GM12878 (cell line): ENCODE measurements at regions not wholly inside any gene's neighbourhood (a gene's known extent, or its start where the extent isn't known, plus 50 kb on each side); places are given as distances from the start of the nearest gene placed in this dataset.

Experiments
- ATAC-seq: fragments of 200-7000 bp; cut with Tn5 transposase; 3 replicates; pipeline ENCODE4 v1.9.1; 2020; ENCODE audit warnings: mild to moderate bottlenecking, moderate library complexity
- BruUV-seq: library from RNA; stranded (reverse); fragments of 400-500 nt; replicated peaks from 2 replicates; lab custom pipeline; 2021; lab: Mats Ljungman, UMichigan
- CTCF ChIA-PET: fragments of 300-600 bp; sonication (Branson Sonifier 250); formaldehyde crosslinking; extraction: SDS; loops from one replicate; lab custom pipeline; 2021; ENCODE audit warnings: inconsistent platforms; lab: Yijun Ruan, JAX
- POLR2A ChIA-PET: fragments of 350-600 bp; formaldehyde crosslinking; extraction: SDS; loops from one replicate; lab custom pipeline; 2021; ENCODE audit warnings: inconsistent platforms; lab: Charles Lee
- RAD21 ChIA-PET: fragments of 300-600 bp; sonication (Branson Sonifier 250); formaldehyde crosslinking; loops from one replicate; lab custom pipeline; 2023; ENCODE audit warnings: antibody characterized with exemption; ENCODE audit not compliant: unreplicated experiment; lab: Charles Lee
- SMC1A ChIA-PET: fragments of 300-600 bp; sonication (Branson Sonifier 250); formaldehyde crosslinking; loops from one replicate; lab custom pipeline; 2023; ENCODE audit not compliant: unreplicated experiment, uncharacterized antibody; lab: Charles Lee
- DNase-seq: peaks from one replicate; pipeline ENCODE4 v3.0.0-alpha.2; 2011; ENCODE audit warnings: low read depth, low spot score
- FAIRE-seq: peaks from 3 replicates; lab custom pipeline; 2011; peaks lifted over from hg19 to GRCh38; lab: Jason Lieb, UNC
- H2AFZ ChIP-seq: 2 replicates; pipeline ENCODE4 v1.6.0; 2011; ENCODE audit warnings: low read depth, low read length, control low read depth; ENCODE audit not compliant: control insufficient read depth
- H3K27ac ChIP-seq: 2 replicates; pipeline ENCODE4 v1.5.1; 2011; ENCODE audit warnings: control low read depth; ENCODE audit not compliant: control insufficient read depth, insufficient read depth
- H3K27me3 ChIP-seq, 2 experiments: replicated peaks in 1 of 2; 2 replicates each; pipeline versions ENCODE4 v1.6.0 to v1.6.1; 2011; ENCODE audit warnings: low read length in 1 of 2; ENCODE audit not compliant: control insufficient read depth in 2 of 2, insufficient read depth in 2 of 2
- H3K36me3 ChIP-seq, 2 experiments: 2 replicates each; pipeline ENCODE4 v1.5.1; 2011; ENCODE audit warnings: low read length in 1 of 2; ENCODE audit not compliant: control insufficient read depth in 2 of 2, insufficient read depth in 2 of 2
- H3K4me1 ChIP-seq: 2 replicates; pipeline ENCODE4 v1.6.1; 2011; ENCODE audit warnings: mild to moderate bottlenecking, low read length, moderate library complexity, mixed read lengths; ENCODE audit not compliant: control insufficient read depth, insufficient read depth
- H3K4me2 ChIP-seq: 2 replicates; pipeline ENCODE4 v1.6.0; 2011; ENCODE audit warnings: control low read depth; ENCODE audit not compliant: control insufficient read depth, insufficient read depth
- H3K4me3 ChIP-seq: fragments of 200-600 bp; sonication (generic); 2 replicates; pipeline ENCODE4 v1.5.1; 2016
- H3K79me2 ChIP-seq: 2 replicates; pipeline ENCODE4 v1.6.0; 2011; ENCODE audit warnings: low read length; ENCODE audit not compliant: control insufficient read depth, insufficient read depth
- H3K9ac ChIP-seq: 2 replicates; pipeline ENCODE4 v1.8.0; 2011; ENCODE audit warnings: low read length, control low read depth, mixed read lengths; ENCODE audit not compliant: control insufficient read depth, insufficient read depth
- H3K9me3 ChIP-seq: replicated peaks from 3 replicates; pipeline ENCODE4 v1.5.1; 2011; ENCODE audit warnings: mild to moderate bottlenecking, low read length; ENCODE audit not compliant: control insufficient read depth, insufficient read depth
- H4K20me1 ChIP-seq: 2 replicates; pipeline ENCODE4 v1.6.0; 2011; ENCODE audit not compliant: control insufficient read depth, insufficient read depth
- BHLHE40 ChIP-seq, 2 experiments: fragments of 450-650 bp in 1 of 2; IDR thresholded peaks; 2 replicates each; pipeline ENCODE4 v1.6.1; 2011 to 2017; ENCODE audit warnings: low read depth in 2 of 2, borderline replicate concordance in 1 of 2, improper control_type of control experiment in 1 of 2, low read length in 1 of 2, mild to moderate bottlenecking in 1 of 2
- CTCF ChIP-seq, 3 experiments: IDR thresholded peaks in 2 of 3; conservative IDR thresholded peaks in 1 of 3; 2 replicates each; pipeline ENCODE4 v1.5.1; 2011; ENCODE audit warnings: low read depth in 3 of 3, low read length in 3 of 3, mild to moderate bottlenecking in 3 of 3, control low read depth in 2 of 3, moderate library complexity in 2 of 3, inconsistent platforms in 1 of 3, mixed read lengths in 1 of 3; ENCODE audit not compliant: control insufficient read depth in 2 of 3, insufficient read depth in 1 of 3; ENCODE audit errors: extremely low read depth in 1 of 3
- EED ChIP-seq: sonication (generic); IDR thresholded peaks from 2 replicates; pipeline ENCODE4 v1.6.1; 2016; ENCODE audit warnings: antibody characterized with exemption, low read depth
- GATAD2B ChIP-seq: fragments of 450-650 bp; conservative IDR thresholded peaks from 2 replicates; pipeline ENCODE4 v1.6.1; 2017; ENCODE audit warnings: low read depth, mild to moderate bottlenecking, moderate library complexity
- NRF1 ChIP-seq: conservative IDR thresholded peaks from 2 replicates; pipeline ENCODE4 v1.6.1; 2011; ENCODE audit warnings: mild to moderate bottlenecking, low read depth, low read length, improper control_type of control experiment
- PAX8 ChIP-seq: fragments of 450-650 bp; IDR thresholded peaks from 2 replicates; pipeline ENCODE4 v1.6.1; 2017; ENCODE audit warnings: mild to moderate bottlenecking, moderate library complexity
- PML ChIP-seq: IDR thresholded peaks from 2 replicates; pipeline ENCODE4 v1.6.1; 2012; ENCODE audit warnings: low read length, inconsistent platforms
- POLR2AphosphoS2 ChIP-seq: IDR thresholded peaks from 2 replicates; pipeline ENCODE4 v1.6.1; 2011; ENCODE audit warnings: low read depth, mild to moderate bottlenecking, low read length, improper control_type of control experiment, moderate library complexity
- POLR2AphosphoS5 ChIP-seq: IDR thresholded peaks from 2 replicates; pipeline ENCODE4 v1.6.1; 2011; ENCODE audit warnings: mild to moderate bottlenecking, low read length, inconsistent platforms
- SREBF1 ChIP-seq: IDR thresholded peaks from 2 replicates; pipeline ENCODE4 v1.6.1; 2012; ENCODE audit warnings: mild to moderate bottlenecking, low read length
- ZBED1 ChIP-seq: IDR thresholded peaks from 2 replicates; pipeline ENCODE4 v1.6.1; 2016; ENCODE audit warnings: borderline replicate concordance
- WGBS: methylation state at CpG from one replicate; pipeline ENCODE4 v1.1.6; 2016; ENCODE audit warnings: low lambda C conversion rate; ENCODE audit not compliant: insufficient replicate concordance, insufficient coverage; ENCODE audit errors: missing lambda C conversion rate; 5-methylcytosine and 5-hydroxymethylcytosine counted together
- in situ Hi-C: fragments of 300-500 bp; cut with MboI; formaldehyde crosslinking; loops from 9 replicates; pipeline ENCODE4 v1.14.3; 2018; ENCODE audit warnings: mixed read lengths
- intact Hi-C: fragments of 100-400 bp; cut with micrococcal nuclease; formaldehyde crosslinking; loops from one replicate; pipeline ENCODE4 v1.14.2; 2022; ENCODE audit not compliant: unreplicated experiment
- TF ChIP-seq, protein P1 (sequence below): fragments of 450-650 bp; IDR thresholded peaks from 2 replicates; pipeline ENCODE4 v1.6.1; 2018; ENCODE audit warnings: mild to moderate bottlenecking, low read depth, moderate library complexity; ENCODE audit not compliant: partially characterized antibody

DNA sequence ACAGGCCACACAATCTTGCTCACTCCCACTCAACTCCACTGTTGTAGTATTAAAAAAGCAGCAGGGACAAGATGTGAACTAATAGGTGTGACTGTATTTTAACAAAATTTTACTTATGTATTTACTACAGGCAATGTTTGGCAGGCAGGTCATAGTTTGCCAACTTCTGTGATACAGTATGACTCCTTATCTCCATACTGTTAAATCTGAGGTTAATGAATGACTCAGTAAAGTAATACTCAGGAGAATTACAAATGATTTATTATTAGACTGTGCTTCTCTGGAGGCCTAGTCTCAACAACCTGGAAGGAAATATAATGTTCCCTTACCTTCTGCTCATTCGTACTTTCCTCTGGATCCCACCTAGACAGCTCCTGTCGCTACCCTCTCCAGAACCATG, 258.6 kb upstream of the KCNMB2 start:
- TF ChIP-seq POLR2AphosphoS5 (no peak), SREBF1 (no peak), ZBED1 (no peak)
- TF ChIP-seq, protein P1, sequence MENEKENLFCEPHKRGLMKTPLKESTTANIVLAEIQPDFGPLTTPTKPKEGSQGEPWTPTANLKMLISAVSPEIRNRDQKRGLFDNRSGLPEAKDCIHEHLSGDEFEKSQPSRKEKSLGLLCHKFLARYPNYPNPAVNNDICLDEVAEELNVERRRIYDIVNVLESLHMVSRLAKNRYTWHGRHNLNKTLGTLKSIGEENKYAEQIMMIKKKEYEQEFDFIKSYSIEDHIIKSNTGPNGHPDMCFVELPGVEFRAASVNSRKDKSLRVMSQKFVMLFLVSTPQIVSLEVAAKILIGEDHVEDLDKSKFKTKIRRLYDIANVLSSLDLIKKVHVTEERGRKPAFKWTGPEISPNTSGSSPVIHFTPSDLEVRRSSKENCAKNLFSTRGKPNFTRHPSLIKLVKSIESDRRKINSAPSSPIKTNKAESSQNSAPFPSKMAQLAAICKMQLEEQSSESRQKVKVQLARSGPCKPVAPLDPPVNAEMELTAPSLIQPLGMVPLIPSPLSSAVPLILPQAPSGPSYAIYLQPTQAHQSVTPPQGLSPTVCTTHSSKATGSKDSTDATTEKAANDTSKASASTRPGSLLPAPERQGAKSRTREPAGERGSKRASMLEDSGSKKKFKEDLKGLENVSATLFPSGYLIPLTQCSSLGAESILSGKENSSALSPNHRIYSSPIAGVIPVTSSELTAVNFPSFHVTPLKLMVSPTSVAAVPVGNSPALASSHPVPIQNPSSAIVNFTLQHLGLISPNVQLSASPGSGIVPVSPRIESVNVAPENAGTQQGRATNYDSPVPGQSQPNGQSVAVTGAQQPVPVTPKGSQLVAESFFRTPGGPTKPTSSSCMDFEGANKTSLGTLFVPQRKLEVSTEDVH: no peak
- DNase-seq (no peak), ATAC-seq (no peak), FAIRE-seq (no peak)
- Histone ChIP-seq H3K4me2 (no peak overlapping the region), H3K9me3 (no peaks in the 10 kb centered on the region), H3K4me3 (no peak overlapping the region), H2AFZ (no peak overlapping the region), H4K20me1 (no peaks in the 10 kb centered on the region), H3K4me1 (no peaks in the 10 kb centered on the region), H3K9ac (no peak overlapping the region), H3K79me2 (no peaks in the 10 kb centered on the region), H3K36me3 (no peaks in the 10 kb centered on the region), H3K27me3 (no peaks in the 10 kb centered on the region), H3K27ac (no peak overlapping the region)
- in situ Hi-C loops: no loop called here
- POLR2A ChIA-PET: no interaction called here
- BruUV-seq: no TSS peak
- RAD21 ChIA-PET: no interaction called here
- intact Hi-C loops: no loop called here
- CTCF ChIA-PET: no interaction called here
- WGBS: 17% methylated on average over 2 of the region's 2 CpGs
- SMC1A ChIA-PET: no interaction called here

- H3K9ac ChIP-seq: no peak overlapping the region
- no peaks in the 10 kb centered on the region for H3K79me2 ChIP-seq
- RAD21 ChIA-PET: interaction anchor here (0.6 kb wide), 1 partner anchor 699 kb away, joined by 3 read pairs; no protein-coding TSS in a partner anchor
- H3K27me3 ChIP-seq: no peaks in the 10 kb centered on the region
- TF ChIP-seq PML: no peak
- no peak for TF ChIP-seq PAX8
- no peak for TF ChIP-seq BHLHE40 (IDR thresholded peaks at IDR 0.05; ENCODE audit: borderline replicate concordance in 1 of 2, low read depth in 2 of 2, low read length in 1 of 2)
- no peak for TF ChIP-seq ZBED1
- no peak for TF ChIP-seq GATAD2B
- TF ChIP-seq POLR2AphosphoS2: no peak
- TF ChIP-seq NRF1: no peak
- TF ChIP-seq CTCF (IDR thresholded peaks at IDR 0.05 in 2 of 3, conservative IDR thresholded peaks at IDR 0.05 in 1 of 3; ENCODE audit: control insufficient read depth in 2 of 3, extremely low read depth in 1 of 3, insufficient read depth in 1 of 3, low read depth in 3 of 3, low read length in 3 of 3): no peak
- no peak for TF ChIP-seq EED
- BruUV-seq: no TSS peak
- in situ Hi-C loops: no loop called here
- H2AFZ ChIP-seq: no peak overlapping the region
- 4% methylated on average over 1 of the region's 1 CpG for WGBS
- DNase-seq (no peak), FAIRE-seq (no peak), ATAC-seq (no peak)
- no peaks in the 10 kb centered on the region for H4K20me1 ChIP-seq
- SMC1A ChIA-PET: interaction anchor here (1.4 kb wide), 1 partner anchor 19 kb away, joined by 4 read pairs; no protein-coding TSS in a partner anchor
- H3K27ac ChIP-seq: no peak overlapping the region
- intact Hi-C loops: no loop called here
- CTCF ChIA-PET: interaction anchor here (0.8 kb wide), 1 partner anchor 1233 kb away, joined by 3 read pairs; no protein-coding TSS in a partner anchor
- POLR2A ChIA-PET: no interaction called here
- no peak overlapping the region for H3K4me2 ChIP-seq
- no peaks in the 10 kb centered on the region for H3K36me3 ChIP-seq
- no peaks in the 10 kb centered on the region for H3K4me1 ChIP-seq
- H3K4me3 ChIP-seq: no peak overlapping the region
- H3K9me3 ChIP-seq: no peaks in the 10 kb centered on the region
Observed at GRCh38 chr3:178283561-178283960, 252.7 kb upstream of the KCNMB2 start.
